A549 (cell line): ENCODE measurements at regions not wholly inside any gene's neighbourhood (a gene's known extent, or its start where the extent isn't known, plus 50 kb on each side); places are given as distances from the start of the nearest gene placed in this dataset.

Source experiments
- ATAC-seq, 2 experiments: fragments of 200-7000 bp in 1 of 2; fragments of >200 bp in 1 of 2; cut with Nextera tagmentation in 1 of 2; cut with Tn5 transposase in 1 of 2; 3 replicates each; pipeline versions ENCODE4 v1.8.0 to v1.9.1; 2018 to 2020; ENCODE audit warnings: mild to moderate bottlenecking in 1 of 2, moderate library complexity in 1 of 2
- CTCF ChIA-PET: fragments of 300-600 bp; sonication (Branson Sonifier 250); formaldehyde crosslinking; extraction: SDS; loops from one replicate; lab custom pipeline; 2021; ENCODE audit warnings: antibody characterized with exemption, inconsistent platforms; lab: Yijun Ruan, JAX
- POLR2A ChIA-PET: fragments of 350-600 bp; formaldehyde crosslinking; extraction: SDS; loops from one replicate; lab custom pipeline; 2021; ENCODE audit warnings: antibody characterized with exemption, inconsistent platforms; lab: Yijun Ruan, JAX
- DNase-seq, 2 experiments: peaks; one replicate each; pipeline versions ENCODE4 v3.0.0 to v3.0.0-alpha.2; 2011 to 2016; ENCODE audit warnings: low read depth in 1 of 2, low spot score in 1 of 2
- FAIRE-seq: peaks from 2 replicates; lab custom pipeline; 2011; peaks lifted over from hg19 to GRCh38; lab: Jason Lieb, UNC
- H3K27ac ChIP-seq, 2 experiments: fragments of >200 bp; sonication (Bioruptor Twin); formaldehyde crosslinking; 3 replicates each; pipeline ENCODE4 v1.5.1; 2016 to 2017
- H3K4me1 ChIP-seq: fragments of >200 bp; sonication (Bioruptor Twin); formaldehyde crosslinking; 3 replicates; pipeline ENCODE4 v1.6.1; 2016
- H3K4me2 ChIP-seq: fragments of >200 bp; sonication (Bioruptor Twin); formaldehyde crosslinking; 3 replicates; pipeline ENCODE4 v1.6.1; 2016
- H3K4me3 ChIP-seq: fragments of >200 bp; sonication (Bioruptor Twin); formaldehyde crosslinking; 3 replicates; pipeline ENCODE4 v1.5.1; 2016
- H3K9me3 ChIP-seq: fragments of >200 bp; sonication (Bioruptor Twin); formaldehyde crosslinking; 3 replicates; pipeline ENCODE4 v1.6.1; 2016
- BHLHE40 ChIP-seq: IDR thresholded peaks from 2 replicates; pipeline ENCODE4 v1.6.1; 2012; ENCODE audit warnings: low read depth, low read length, inconsistent platforms
- CBX2 ChIP-seq: fragments of 200-600 bp; sonication (generic); IDR thresholded peaks from 2 replicates; pipeline ENCODE4 v1.6.1; 2016; ENCODE audit warnings: low read depth, mild to moderate bottlenecking, borderline replicate concordance
- CEBPB ChIP-seq, 2 experiments: fragments of >200 bp in 1 of 2; sonication (Bioruptor Twin) in 1 of 2; formaldehyde crosslinking in 1 of 2; IDR thresholded peaks; 2 replicates each; pipeline ENCODE4 v1.6.1; 2012 to 2016
- CHD2 ChIP-seq: fragments of 150-350 bp; IDR thresholded peaks from 2 replicates; pipeline ENCODE4 v1.6.1; 2014; ENCODE audit warnings: low read length; ENCODE audit not compliant: partially characterized antibody
- CTCF ChIP-seq: fragments of >200 bp; sonication (Bioruptor Twin); formaldehyde crosslinking; IDR thresholded peaks from 3 replicates; pipeline ENCODE4 v1.5.1; 2016
- EHF ChIP-seq: fragments of 250-450 bp; sonication (Bioruptor Pico); IDR thresholded peaks from 2 replicates; pipeline ENCODE4 v1.5.0; 2020; ENCODE audit warnings: mild to moderate bottlenecking
- ELK1 ChIP-seq: fragments of 150-350 bp; IDR thresholded peaks from 2 replicates; pipeline ENCODE4 v1.6.1; 2014; ENCODE audit warnings: low read depth, mild to moderate bottlenecking, low read length
- FOSB ChIP-seq: fragments of 250-450 bp; sonication (Bioruptor Pico); IDR thresholded peaks from 2 replicates; pipeline ENCODE4 v1.5.0; 2020; ENCODE audit warnings: mild to moderate bottlenecking, moderate library complexity
- FOSL2 ChIP-seq, 2 experiments: fragments of 450-650 bp in 1 of 2; fragments of >200 bp in 1 of 2; sonication (Bioruptor Twin) in 1 of 2; formaldehyde crosslinking; IDR thresholded peaks; 2 replicates each; pipeline versions ENCODE4 v1.5.0 to v1.6.1; 2016 to 2020; ENCODE audit warnings: mild to moderate bottlenecking in 1 of 2, moderate library complexity in 1 of 2
- FOXS1 ChIP-seq: fragments of 250-450 bp; sonication (Bioruptor Pico); IDR thresholded peaks from 2 replicates; pipeline ENCODE4 v1.5.0; 2020; ENCODE audit warnings: mild to moderate bottlenecking, moderate library complexity
- GATA3 ChIP-seq: IDR thresholded peaks from 2 replicates; pipeline ENCODE4 v1.6.1; 2012; ENCODE audit warnings: borderline replicate concordance
- HDAC2 ChIP-seq: fragments of 200-600 bp; sonication (generic); IDR thresholded peaks from 2 replicates; pipeline ENCODE4 v1.6.1; 2016
- HOXA7 ChIP-seq: fragments of 250-450 bp; sonication (Bioruptor Pico); IDR thresholded peaks from 2 replicates; pipeline ENCODE4 v1.5.0; 2020; ENCODE audit warnings: mild to moderate bottlenecking, moderate library complexity
- HOXB5 ChIP-seq: fragments of 250-450 bp; sonication (Bioruptor Pico); IDR thresholded peaks from 2 replicates; pipeline ENCODE4 v1.5.0; 2020; ENCODE audit warnings: mild to moderate bottlenecking, moderate library complexity
- MAZ ChIP-seq: fragments of 150-350 bp; IDR thresholded peaks from 2 replicates; pipeline ENCODE4 v1.6.1; 2014; ENCODE audit warnings: antibody characterized with exemption, low read depth, low read length, borderline replicate concordance
- NFE2L2 ChIP-seq: fragments of 150-350 bp; conservative IDR thresholded peaks from 2 replicates; pipeline ENCODE4 v1.6.1; 2014; ENCODE audit warnings: low read length
- NPAS2 ChIP-seq: fragments of 250-450 bp; sonication (Bioruptor Pico); IDR thresholded peaks from 2 replicates; pipeline ENCODE4 v1.8.0; 2022; ENCODE audit warnings: mild to moderate bottlenecking, moderate library complexity, borderline replicate concordance
- RFX5 ChIP-seq: fragments of 450-650 bp; IDR thresholded peaks from 2 replicates; pipeline ENCODE4 v1.7.1; 2014; ENCODE audit warnings: antibody characterized with exemption, mild to moderate bottlenecking, moderate library complexity
- RNF2 ChIP-seq: fragments of 200-600 bp; sonication (generic); IDR thresholded peaks from 2 replicates; pipeline ENCODE4 v1.6.1; 2016; ENCODE audit warnings: low read depth, mild to moderate bottlenecking, antibody characterized with exemption, moderate library complexity, borderline replicate concordance
- SREBF2 ChIP-seq: fragments of 450-650 bp; IDR thresholded peaks from 2 replicates; pipeline ENCODE4 v1.6.1; 2014; ENCODE audit warnings: mild to moderate bottlenecking, moderate library complexity
- TP53 ChIP-seq: fragments of 250-450 bp; sonication (Bioruptor Pico); IDR thresholded peaks from 2 replicates; pipeline ENCODE4 v1.5.0; 2021; ENCODE audit warnings: mild to moderate bottlenecking, moderate library complexity
- ZC3H11A ChIP-seq: fragments of 450-650 bp; IDR thresholded peaks from 2 replicates; pipeline ENCODE4 v1.6.1; 2014; ENCODE audit warnings: antibody characterized with exemption, mild to moderate bottlenecking
- ZNF302 ChIP-seq: fragments of 250-450 bp; sonication (Bioruptor Pico); IDR thresholded peaks from 2 replicates; pipeline ENCODE4 v1.9.0; 2021; ENCODE audit warnings: inconsistent platforms, mild to moderate bottlenecking, moderate library complexity
- WGBS: methylation state at CpG from one replicate; pipeline ENCODE4 v1.1.6; 2017; ENCODE audit errors: missing lambda C conversion rate; 5-methylcytosine and 5-hydroxymethylcytosine counted together
- TF ChIP-seq, protein P1 (sequence below): fragments of 250-450 bp; sonication (Bioruptor Pico); IDR thresholded peaks from 2 replicates; pipeline ENCODE4 v1.5.0; 2020; ENCODE audit warnings: low read depth, mild to moderate bottlenecking, moderate library complexity
- TF ChIP-seq, protein P2 (sequence below): fragments of 250-450 bp; sonication (Bioruptor Pico); IDR thresholded peaks from 2 replicates; pipeline ENCODE4 v1.5.0; 2021; ENCODE audit warnings: mild to moderate bottlenecking, moderate library complexity, borderline replicate concordance

DNA sequence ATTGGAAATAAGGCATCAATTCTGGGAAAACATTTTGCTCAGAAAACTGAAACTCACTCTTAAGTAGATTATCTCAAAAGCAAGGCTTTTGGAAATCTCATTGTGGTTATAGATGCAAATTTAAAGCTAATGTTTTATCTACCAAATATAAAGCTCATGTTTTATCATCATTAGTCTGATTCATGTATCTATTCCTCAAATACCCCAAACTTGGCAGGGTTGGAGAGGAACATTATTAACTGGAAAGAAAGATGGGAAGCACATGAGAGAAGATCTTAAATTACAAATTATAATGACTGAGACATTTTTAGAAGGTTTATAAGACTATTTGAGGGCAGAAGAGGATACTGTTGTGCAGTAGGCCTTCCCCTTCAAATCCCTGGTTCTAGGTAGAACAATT, 137.3 kb upstream of the TGFBR2 start:
- H3K4me1 ChIP-seq = no peaks in the 10 kb centered on the region; the same call in 2 of the 3 replicates
- ATAC-seq (no peak), FAIRE-seq (no peak)
- TF ChIP-seq FOSL2 (IDR thresholded peaks at IDR 0.05) = no peak
- no peak for TF ChIP-seq FOSL2 (CRISPR knock-in tag; IDR thresholded peaks at IDR 0.05)
- no peak for TF ChIP-seq FOSB (CRISPR knock-in tag)
- TF ChIP-seq CHD2 = no peak
- no peak for TF ChIP-seq NFE2L2
- no peak for TF ChIP-seq HDAC2
- TF ChIP-seq ZNF302 (CRISPR knock-in tag) = no peak
- TF ChIP-seq EHF (CRISPR knock-in tag) = no peak
- TF ChIP-seq GATA3 = no peak
- TF ChIP-seq, all 56 proteins: peak for 0
- Histone ChIP-seq H3K27ac (no peak overlapping the region), H3K4me2 (no peak overlapping the region), H3K9me3 (peaks cover 7% of the 10 kb centered on the region; the same call in 2 of the 3 replicates), H3K4me3 (no peak overlapping the region)
- ChIA-PET POLR2A (no interaction called here), CTCF (no interaction called here)
- DNase-seq = no peak

- CTCF ChIA-PET = no interaction called here
- no peak for TF ChIP-seq BHLHE40
- no peak for TF ChIP-seq HOXB5
- no peak for TF ChIP-seq RFX5
- TF ChIP-seq, protein P1, sequence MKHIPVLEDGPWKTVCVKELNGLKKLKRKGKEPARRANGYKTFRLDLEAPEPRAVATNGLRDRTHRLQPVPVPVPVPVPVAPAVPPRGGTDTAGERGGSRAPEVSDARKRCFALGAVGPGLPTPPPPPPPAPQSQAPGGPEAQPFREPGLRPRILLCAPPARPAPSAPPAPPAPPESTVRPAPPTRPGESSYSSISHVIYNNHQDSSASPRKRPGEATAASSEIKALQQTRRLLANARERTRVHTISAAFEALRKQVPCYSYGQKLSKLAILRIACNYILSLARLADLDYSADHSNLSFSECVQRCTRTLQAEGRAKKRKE (CRISPR knock-in tag) = no peak
- no peak for TF ChIP-seq ZC3H11A
- TF ChIP-seq, protein P2, sequence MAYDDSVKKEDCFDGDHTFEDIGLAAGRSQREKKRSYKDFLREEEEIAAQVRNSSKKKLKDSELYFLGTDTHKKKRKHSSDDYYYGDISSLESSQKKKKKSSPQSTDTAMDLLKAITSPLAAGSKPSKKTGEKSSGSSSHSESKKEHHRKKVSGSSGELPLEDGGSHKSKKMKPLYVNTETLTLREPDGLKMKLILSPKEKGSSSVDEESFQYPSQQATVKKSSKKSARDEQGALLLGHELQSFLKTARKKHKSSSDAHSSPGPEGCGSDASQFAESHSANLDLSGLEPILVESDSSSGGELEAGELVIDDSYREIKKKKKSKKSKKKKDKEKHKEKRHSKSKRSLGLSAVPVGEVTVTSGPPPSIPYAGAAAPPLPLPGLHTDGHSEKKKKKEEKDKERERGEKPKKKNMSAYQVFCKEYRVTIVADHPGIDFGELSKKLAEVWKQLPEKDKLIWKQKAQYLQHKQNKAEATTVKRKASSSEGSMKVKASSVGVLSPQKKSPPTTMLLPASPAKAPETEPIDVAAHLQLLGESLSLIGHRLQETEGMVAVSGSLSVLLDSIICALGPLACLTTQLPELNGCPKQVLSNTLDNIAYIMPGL = no peak
- no peak for TF ChIP-seq FOXS1
- no peak for TF ChIP-seq CEBPB (IDR thresholded peaks at IDR 0.05)
- TF ChIP-seq HOXA7 (CRISPR knock-in tag) = no peak
- TF ChIP-seq ELK1 = no peak
- no peak for TF ChIP-seq GATA3
- no peak for TF ChIP-seq FOSB (CRISPR knock-in tag)
- TF ChIP-seq SREBF2 = no peak
- no peak for TF ChIP-seq FOSL2 (IDR thresholded peaks at IDR 0.05)
- no peak for TF ChIP-seq FOSL2 (CRISPR knock-in tag; IDR thresholded peaks at IDR 0.05)
- no peak for TF ChIP-seq MAZ
- no peak for TF ChIP-seq CBX2
- no peak for TF ChIP-seq TP53
- ATAC-seq = no peak
- Histone ChIP-seq H3K4me3 (no peak overlapping the region), H3K4me2 (no peak overlapping the region), H3K4me1 (peaks cover 6% of the 10 kb centered on the region; the same call in 2 of the 3 replicates), H3K27ac (no peak overlapping the region; a peak in 1 of 6 replicates), H3K9me3 (peaks cover 10% of the 10 kb centered on the region; the same call in 2 of the 3 replicates)
- no peak for FAIRE-seq
- POLR2A ChIA-PET = no interaction called here
- 75% methylated on average over 2 of the region's 2 CpGs for WGBS
- DNase-seq = no peak
Measured at GRCh38 chr3:30470496-30470895, 135.9 kb upstream of the TGFBR2 start.

DNA sequence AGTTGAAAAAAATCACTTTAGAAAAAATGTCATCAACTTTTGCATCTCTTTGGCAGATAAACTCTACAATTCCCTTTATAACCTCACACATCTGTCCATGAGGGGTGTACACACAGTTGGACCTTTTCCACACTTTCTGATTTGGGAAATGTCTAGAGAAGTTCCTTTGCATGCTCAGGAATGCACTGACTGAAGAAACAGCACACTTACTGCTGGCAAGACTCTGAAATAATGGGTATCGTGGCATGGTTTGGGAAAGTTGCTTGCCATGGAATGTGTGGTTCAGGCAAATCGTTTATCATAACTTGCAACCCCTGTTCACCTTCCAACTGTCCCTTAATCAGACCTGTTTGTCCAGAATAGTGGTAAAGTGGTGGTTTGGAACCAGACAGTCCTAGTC, 135.3 kb upstream of the TGFBR2 start:
- no peak for ATAC-seq
- H3K4me2 ChIP-seq = no peak overlapping the region

More for the DNA sequence above, 135.3 kb upstream of the TGFBR2 start:
- peaks cover 10% of the 10 kb centered on the region; the same call in 2 of the 3 replicates for H3K9me3 ChIP-seq
- H3K4me1 ChIP-seq = peaks cover 11% of the 10 kb centered on the region
- no peak overlapping the region for H3K4me3 ChIP-seq
- ChIA-PET CTCF (no interaction called here), POLR2A (no interaction called here)
- 66% methylated on average over 2 of the region's 2 CpGs for whole genome bisulfite sequencing
- FAIRE-seq (peak; percentile 65), DNase-seq (no peak)
- TF ChIP-seq, protein P2 = no peak
- TF ChIP-seq CTCF (no peak), RNF2 (no peak), FOXS1 (no peak), NPAS2 (no peak), ZNF302 (CRISPR knock-in tag) (no peak)
- H3K27ac ChIP-seq = peak overlapping the region in 1 of 2 experiments; percentile 50; a peak in 4 of 6 replicates
